Stimulated activated CD4-positive, alpha-beta T cell treated with anti-CD3 and anti-CD28 coated beads, Interleukin-12 subunit alpha, Interleukin-12 subunit beta, amount 100 ng/mL, for 4 hours (primary cell): ENCODE measurements at regions not wholly inside any gene's neighbourhood (a gene's known extent, or its start where the extent isn't known, plus 50 kb on each side); places are given as distances from the start of the nearest gene placed in this dataset.

Experiments used
- DNase-seq: peaks from one replicate; pipeline ENCODE4 v3.0.0-alpha.2; 2020

DNA sequence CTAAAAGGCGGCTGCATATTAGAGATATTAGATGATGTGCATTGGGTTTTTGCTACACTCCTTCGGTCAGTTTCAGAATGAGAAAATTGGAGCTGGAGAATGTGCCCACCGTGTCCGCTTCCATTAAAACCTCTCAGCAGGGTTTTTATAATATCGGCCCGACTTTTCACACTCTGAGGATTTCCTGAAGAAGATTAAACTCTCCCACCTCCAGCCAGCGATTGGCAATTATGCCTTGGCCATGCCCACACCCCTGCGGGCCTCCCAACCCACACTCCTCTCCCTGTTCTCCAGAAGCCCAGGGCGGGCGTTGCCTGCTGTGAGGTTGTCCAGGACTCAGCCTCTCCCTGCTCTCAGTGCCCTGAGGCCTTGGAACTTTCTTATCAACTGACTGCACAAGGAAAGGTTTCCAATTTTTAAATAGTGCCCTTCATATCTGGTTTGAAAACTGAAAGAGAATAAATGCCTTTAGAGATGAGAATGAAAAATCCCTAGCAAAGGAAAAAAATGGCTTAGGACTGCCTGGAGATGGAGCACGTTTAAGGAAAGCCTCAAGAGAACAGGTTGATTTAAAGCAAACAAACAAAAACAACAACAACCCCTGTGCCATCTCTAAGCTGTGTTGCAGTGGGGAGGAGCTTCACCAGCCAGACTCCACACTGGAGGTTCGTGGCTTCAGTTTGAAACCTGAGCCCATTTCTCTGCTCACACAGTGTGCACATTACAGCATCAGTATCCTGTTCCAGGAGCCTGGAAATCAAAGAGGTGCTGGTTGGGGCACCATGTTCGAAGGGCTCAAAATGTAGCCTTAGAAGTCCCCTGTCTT, 292.9 kb downstream of the NSG2 start:
- no peak for DNase-seq

GRCh38 chr5:174339130-174339529, 293.6 kb downstream of the NSG2 start:
- no peak for DNase-seq

DNA sequence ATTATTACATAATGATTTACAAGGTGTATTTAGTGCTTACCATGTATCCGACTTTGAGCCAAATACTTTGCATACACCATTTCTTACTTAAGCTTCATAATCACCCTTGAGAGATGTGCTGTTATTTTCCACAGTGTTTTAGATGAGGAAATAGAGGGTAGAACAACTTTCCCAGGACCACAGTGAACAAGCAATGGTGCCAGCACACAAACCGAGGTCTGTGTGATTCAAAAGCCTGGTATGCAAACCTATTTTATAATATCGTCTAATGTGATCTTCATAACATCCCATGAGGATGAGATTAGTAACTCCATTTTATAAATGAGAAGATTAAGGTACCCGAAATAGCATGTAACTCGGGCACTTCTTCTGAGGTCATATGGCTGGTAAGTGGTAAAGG, 294.7 kb downstream of the NSG2 start:
- no peak for DNase-seq

- DNase-seq: no peak
Measured at GRCh38 chr5:174342696-174343095, 297.2 kb downstream of the NSG2 start.

DNA sequence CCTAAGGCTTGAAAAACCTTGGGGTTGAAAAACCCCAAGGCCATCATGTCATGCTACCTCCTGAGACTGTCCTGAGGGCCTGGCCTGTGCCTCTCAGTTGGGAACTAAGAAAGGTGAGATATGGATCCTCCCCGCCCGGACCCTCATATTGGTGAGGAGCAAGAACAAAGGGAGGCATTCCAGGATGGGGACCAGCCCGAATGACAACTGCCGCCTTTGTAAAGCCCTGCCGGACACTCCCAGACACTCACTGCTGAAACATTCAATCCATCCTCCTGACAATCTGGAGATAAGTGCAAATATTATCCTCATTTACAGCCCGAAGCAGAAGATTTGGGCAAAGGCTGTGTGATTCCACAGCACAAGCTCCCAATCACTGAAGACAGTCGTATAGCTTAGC, 298.3 kb downstream of the NSG2 start:
- DNase-seq: no peak

DNA sequence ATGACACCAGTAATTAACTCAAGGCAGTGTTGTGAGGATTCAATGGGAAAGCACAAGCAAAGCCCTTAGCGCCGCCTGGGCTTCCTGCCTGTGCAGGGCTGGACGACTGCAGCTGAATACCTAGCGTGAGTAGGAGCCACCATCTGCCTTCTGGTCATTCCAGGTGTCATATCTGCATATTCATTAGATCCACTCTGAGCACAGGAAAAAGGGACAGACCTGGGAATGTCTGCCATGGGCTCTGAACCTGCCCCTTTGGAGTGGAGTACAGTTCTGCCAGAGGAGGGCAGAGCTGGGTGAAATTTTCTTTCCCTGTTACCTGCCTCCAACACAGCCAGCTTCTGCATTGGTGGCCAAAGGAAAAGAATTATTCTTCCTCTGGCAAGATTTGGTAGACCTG, 298.8 kb downstream of the NSG2 start:
- DNase-seq: no peak

GRCh38 chr5:174347183-174347582, 301.7 kb downstream of the NSG2 start:
- DNase-seq: no peak

- no peak for DNase-seq
Measured at GRCh38 chr5:174348311-174348981, 302.9 kb downstream of the NSG2 start.

DNA sequence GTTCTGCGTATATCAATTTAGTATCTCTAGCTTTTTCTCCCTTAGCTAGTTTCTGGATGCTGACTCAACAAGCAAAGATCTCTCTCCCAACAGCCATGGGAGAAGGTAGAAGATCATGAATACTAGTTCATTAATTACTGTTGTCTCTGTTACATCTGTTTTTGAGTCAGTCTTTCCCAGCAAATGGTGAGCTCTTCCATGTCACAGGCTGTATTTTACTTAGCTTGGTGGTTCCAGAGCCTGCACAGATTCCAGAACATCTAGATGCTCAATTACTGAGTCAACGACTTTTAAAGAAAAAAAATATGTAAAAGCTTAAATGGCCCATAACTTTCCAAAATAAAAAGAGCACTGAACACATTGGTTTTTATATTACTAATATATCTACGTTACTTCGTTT, 307.2 kb downstream of the NSG2 start:
- DNase-seq: no peak

DNA sequence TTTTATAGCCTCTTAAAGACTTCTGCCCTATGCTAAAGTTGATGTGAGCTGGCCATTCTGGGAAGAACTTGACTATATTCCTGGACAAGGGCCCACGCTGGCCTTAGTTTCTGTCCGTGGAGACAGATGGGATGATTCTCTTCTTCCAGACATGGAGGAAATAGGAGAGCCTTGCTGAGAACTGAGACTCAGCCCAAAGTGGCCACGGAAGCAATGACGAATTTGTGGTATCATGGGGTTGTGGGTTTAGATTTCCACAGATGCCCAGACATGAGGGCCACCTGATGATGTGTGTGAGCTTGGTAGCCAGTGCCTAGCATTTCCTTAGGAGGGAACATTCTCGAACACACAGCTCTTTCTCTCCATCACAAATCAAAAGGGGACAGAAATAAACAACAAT, 309.1 kb downstream of the NSG2 start:
- no peak for DNase-seq

DNA sequence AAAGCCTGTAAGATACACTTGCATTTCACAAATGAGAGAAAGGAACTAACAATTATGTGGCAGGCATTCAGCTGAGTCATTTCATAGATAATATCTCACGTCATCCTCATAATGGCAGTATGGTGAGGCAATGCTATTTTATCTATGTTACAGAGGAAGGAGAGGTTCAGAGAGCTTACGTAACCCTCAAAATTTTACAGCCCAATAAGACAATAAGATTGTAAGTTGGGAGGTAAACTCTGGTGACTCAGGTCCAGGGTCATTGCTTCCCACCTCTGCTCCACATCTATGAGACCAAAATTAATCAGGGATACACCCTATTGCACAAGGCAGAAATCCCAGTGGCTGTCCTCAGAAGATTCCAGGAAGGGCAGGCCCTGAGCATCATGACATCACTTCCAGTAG, 309.7 kb downstream of the NSG2 start:
- DNase-seq: no peak

DNA sequence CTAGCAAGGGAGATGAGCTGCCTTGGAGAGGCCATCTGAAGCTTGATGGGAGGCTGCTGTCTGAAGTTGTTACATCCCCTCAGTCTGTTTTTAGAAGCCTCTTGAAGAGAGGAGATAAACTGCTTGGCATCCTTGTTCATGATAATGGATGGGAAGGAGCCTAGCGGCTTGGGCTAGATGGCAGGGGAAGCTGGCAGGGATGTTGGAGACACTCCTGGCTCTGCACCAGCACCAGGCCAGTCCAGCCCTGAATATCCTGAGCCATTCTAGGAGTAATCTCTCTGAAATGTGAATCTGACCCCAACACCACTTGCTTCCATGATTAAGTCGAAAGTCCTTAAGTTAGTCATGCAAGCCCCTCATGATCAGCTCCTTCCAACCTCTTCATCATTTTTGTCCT, 310.5 kb downstream of the NSG2 start:
- no peak for DNase-seq

DNA sequence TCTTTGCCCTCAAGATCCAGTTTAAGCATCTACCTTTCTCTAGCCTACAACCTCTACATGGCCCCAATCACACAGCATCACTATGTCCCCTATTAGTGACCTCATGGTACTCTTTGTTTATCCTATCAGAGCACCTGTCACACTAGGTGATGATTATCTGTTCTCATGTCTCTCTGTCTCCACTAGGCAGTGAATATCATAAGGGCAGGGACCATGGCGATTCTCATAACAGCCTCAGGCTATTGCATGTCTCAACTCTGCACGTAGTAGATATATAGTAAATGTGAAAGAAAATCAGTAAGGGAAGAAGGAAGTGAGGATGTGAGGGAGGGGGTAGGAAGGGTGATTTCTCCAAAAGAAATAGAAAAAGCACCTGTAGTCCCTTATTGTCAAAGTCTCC, 311.0 kb downstream of the NSG2 start:
- no peak for DNase-seq

DNA sequence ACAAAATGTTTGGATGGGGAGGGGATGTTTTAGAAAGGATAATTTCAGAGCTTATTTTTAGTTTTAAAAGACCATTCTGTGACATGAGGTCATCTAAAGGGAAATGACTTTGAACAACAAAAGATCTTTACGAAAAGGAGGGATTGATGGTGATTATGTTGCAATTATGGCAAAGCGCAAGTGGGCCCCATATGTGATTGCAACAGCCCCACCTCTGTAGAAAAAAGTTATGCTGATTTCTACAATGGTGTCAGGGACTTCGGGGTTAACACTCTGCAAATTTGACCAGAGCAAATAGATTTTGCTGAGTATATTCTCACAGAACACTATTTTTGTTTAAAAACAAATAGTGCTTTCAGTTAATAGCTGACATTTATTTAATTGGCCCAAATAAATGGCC, 312.8 kb downstream of the NSG2 start:
- DNase-seq: no peak

GRCh38 chr5:174359071-174359470, 313.6 kb downstream of the NSG2 start:
- DNase-seq: no peak

GRCh38 chr5:174362514-174362913, 317.0 kb downstream of the NSG2 start:
- no peak for DNase-seq

- DNase-seq: no peak
Measured at GRCh38 chr5:174363934-174364333, 318.4 kb downstream of the NSG2 start.

DNA sequence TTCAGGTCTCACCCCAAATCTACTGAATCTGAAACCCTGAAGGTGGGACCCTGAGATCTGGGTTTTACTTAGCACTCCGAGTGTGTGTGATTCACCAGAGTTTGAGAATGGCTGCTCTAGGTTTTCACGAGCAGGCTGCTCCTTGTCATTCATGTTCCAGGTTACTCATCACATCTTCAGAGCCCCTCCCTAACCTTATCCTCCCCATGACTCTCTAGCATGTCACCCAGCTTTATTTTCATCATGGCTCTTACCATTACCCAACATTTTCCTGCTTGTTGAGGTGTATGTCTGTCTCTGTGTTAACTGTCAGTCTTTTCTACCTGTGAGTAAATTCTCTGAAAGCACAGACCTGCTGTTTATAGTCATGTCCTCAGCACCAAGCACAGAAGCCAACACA, 319.2 kb downstream of the NSG2 start:
- DNase-seq: no peak

- DNase-seq: no peak
Measured at GRCh38 chr5:174371600-174372094, 326.1 kb downstream of the NSG2 start.

DNA sequence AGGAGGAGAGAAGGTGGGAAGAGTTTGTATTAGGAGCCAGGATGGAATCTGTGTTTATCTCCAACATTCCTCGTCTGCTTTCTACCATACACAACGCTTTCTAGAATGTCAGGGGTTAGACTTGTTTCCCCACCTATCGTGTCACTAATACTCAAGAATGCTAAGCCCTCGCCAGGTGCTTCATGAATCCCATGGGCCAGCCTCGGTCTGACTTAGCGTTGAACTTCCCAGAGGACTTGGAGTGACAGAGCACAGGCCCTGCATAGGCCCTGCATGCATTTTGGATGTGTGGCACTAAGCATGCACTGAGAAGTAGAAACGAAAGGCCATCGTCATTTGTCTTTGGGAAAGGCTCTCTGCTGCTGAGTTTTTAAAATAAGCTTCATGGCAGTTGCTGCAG, 328.7 kb downstream of the NSG2 start:
- no peak for DNase-seq

GRCh38 chr5:174376056-174376455, 330.6 kb downstream of the NSG2 start:
- DNase-seq: no peak

DNA sequence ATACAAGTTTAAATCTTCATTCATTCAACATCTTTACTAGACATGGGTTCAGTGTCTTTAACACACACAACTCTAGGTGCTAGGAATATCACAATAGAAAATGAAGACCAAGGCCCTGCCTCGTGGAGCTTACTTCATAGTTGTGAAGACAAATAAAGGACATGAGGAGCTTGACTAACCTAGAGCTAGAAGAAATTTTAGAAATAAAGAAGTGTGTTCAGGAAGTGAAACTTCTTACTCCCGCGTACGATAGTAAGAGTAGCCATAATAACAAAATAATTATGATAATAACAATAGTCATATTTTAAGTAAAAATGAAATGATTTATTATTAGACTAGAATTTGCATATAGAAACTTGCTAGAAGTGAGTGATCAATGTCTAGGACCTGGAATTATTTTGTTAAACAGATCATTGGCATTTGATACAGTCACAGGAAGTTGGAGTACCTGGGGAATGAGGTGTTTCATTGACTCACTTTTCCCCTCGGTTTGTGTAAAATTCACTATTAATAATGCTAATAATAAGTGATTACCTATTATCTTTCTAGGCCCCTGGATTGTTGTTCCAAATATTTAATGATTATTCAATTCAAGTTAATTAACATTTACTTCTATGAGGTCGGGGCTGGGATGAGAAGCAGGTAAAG, 331.3 kb downstream of the NSG2 start:
- no peak for DNase-seq

GRCh38 chr5:174378121-174378874, 332.8 kb downstream of the NSG2 start:
- no peak for DNase-seq
